ENCODE measurements at regions not wholly inside any gene's neighbourhood (a gene's known extent, or its start where the extent isn't known, plus 50 kb on each side); places are given as distances from the start of the nearest gene placed in this dataset.

- TF ChIP-seq, protein P1, sequence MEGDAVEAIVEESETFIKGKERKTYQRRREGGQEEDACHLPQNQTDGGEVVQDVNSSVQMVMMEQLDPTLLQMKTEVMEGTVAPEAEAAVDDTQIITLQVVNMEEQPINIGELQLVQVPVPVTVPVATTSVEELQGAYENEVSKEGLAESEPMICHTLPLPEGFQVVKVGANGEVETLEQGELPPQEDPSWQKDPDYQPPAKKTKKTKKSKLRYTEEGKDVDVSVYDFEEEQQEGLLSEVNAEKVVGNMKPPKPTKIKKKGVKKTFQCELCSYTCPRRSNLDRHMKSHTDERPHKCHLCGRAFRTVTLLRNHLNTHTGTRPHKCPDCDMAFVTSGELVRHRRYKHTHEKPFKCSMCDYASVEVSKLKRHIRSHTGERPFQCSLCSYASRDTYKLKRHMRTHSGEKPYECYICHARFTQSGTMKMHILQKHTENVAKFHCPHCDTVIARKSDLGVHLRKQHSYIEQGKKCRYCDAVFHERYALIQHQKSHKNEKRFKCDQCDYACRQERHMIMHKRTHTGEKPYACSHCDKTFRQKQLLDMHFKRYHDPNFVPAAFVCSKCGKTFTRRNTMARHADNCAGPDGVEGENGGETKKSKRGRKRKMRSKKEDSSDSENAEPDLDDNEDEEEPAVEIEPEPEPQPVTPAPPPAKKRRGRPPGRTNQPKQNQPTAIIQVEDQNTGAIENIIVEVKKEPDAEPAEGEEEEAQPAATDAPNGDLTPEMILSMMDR (IDR thresholded peaks at IDR 0.05) = no peak
- TF ChIP-seq POLR2AphosphoS5 (IDR thresholded peaks at IDR 0.05) (no peak), POLR2A (IDR thresholded peaks at IDR 0.05) (no peak)
Observed at GRCh38 chr22:22786301-22787115, 101.1 kb upstream of the IGLL5 start.
